Anterior cingulate cortex (tissue), 58 donors: ENCODE measurements at regions not wholly inside any gene's neighbourhood (a gene's known extent, or its start where the extent isn't known, plus 50 kb on each side); places are given as distances from the start of the nearest gene placed in this dataset.

ENCODE experiments used
- DNase-seq, 58 donors: peaks; one replicate each; lab custom pipeline; 2025; lab: John Stamatoyannopoulos, UW

DNA sequence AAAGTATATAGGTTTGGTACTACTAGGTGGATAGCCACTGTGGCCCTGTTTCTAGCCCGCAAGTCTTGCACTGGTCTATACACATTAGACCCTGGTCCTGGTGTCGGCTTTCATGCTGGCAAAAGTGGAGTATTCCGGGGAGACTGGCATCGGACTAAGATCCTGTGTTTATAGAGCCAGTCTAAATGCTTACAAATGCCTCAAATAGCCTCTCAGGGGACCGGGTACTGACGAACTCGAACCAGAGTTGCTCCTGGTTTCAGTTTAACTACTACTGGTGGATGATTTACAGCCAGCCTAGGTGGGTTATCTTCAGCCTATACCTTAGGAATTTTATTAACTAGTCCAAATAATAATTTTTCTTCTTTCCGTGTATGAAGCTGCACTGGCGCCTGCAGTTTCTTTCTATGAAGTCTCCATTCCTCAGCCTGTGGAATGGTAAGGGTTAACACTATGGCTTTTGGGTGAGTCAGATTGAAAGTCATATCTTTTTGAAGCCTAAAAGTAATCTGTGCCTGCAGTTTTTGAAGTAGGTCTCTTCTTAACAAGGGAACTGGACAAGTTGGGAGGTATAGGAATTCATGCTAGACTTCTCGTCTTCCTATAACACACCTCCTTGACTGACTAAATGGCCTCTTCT, 51.3 kb downstream of the OR10H4 start:
- DNase-seq, result no peak

DNA sequence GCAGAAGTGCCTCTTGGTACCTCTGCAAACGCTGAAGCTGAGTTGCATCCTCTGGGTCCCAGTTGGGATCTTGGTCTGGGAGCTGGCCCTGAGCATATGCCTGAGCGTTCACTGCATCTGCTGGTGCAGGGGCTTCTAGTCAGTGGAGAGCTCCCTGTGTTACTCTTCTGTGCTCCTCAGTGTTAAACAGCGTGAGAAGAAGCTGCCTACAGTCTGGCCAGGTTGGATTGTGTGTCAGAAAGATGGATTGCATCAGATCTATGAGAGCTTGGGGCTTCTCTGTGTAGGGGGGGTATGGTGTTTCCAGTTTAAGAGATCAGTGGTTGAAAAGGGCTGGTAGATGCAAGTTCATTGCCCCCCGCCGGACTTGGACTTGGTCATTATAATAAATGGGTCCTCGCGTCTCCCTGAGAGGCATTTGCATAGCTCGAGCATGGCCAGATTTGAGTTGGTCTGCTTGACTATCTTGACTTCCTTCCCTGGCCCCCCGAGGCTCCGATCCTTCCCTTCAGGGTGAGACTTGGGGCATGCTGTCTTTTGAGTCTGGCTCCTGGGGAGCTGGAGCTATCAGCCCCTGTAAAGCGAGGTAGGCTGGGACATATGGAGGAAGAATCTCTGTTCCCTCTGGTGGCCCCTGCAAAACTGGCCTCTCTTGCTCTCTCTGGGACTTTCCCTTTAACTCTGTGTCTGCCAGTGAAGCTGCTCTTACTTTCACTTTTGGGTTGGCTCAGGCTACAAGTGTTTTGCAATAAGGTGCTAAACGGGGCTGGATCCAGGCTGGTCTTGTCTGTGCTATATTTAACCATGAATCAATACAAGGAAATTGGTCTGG, 52.9 kb downstream of the OR10H4 start:
- peak in 1 of 58 donors; percentile 4 for DNase-seq

DNA sequence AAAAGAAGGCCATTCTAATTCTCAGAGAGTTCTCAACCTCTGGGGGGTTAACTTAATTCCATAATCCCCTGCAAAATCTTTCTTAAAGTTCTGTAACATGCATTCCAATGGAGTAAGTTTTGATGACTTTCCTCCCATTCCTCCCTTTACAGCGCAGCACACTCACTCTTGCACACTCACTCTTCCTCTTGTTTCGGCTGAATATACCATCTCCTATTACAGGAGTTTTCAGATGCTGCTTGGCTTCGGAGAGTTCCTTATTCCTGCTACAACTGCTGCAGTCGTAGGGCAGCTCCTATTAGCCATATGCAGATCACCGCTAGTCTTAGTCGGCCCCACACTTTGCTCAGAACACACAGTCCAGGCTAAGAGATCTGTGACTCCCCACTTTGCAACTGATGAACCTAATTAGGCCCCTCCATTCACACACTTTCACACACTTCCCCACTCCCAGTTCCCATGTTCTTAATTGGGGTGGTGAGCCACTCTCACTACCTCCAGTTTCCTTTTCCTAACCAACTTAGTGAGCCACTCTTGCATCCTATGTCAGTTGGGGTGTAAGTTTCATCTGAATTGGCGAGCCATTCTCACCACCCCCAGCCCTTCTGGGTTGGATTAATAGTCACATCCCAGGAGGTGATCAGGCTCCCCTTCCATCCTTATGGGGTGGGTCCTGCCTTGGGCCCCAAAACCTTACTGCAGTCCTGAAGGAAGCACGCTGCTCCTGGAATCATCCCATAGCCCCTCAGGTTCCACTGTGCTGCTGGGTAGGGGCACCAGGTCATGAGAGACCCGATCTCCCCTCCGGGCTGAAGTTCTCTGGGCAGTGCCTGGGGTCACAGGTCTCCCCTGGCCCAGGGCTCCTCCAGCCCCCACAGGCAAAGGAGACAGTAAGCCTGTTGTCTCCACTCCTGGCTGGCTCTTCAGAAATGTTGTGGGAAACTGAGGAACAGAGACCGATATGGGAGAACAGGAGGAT, 53.9 kb downstream of the OR10H4 start:
- DNase-seq, result no peak

DNA sequence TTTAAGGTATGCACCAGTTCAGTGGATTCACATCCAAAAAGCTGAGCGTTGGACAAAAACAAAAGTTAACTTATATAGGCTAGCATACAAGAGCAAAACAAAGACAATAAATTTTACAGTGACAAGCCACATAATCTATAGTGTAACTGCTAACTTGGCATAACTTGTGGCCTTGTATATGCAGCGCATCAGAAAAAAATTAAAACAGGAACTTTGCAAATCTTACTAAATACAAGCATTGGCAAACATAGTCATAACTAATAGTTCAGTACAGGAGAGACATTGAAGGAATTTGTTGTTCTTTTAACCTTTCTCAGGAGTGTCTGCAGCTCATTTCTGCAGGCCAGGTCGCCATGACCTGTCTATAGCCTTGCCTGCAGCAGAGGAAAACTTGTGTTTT, 54.6 kb downstream of the OR10H4 start:
- no peak for DNase-seq

DNA sequence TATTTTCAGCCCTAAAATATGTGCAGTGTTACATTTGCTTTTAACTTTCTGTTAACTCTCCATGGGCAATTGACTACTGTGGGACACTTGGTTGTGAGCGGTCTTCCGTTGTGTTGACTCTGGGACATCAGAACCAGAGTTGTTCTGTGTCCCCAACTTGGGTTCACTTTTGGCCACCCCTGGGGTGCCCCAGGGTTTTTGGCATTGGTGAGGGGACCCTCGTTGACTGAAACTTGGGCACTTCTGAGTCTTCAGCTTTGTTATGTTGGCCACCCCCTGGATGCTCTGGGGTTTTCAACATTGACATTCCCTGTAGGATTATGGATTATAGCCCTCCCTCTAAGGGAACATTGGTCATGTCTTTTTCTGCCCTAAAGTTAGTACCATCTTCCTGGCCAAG, 57.1 kb downstream of the OR10H4 start:
- DNase-seq, result no peak

DNA sequence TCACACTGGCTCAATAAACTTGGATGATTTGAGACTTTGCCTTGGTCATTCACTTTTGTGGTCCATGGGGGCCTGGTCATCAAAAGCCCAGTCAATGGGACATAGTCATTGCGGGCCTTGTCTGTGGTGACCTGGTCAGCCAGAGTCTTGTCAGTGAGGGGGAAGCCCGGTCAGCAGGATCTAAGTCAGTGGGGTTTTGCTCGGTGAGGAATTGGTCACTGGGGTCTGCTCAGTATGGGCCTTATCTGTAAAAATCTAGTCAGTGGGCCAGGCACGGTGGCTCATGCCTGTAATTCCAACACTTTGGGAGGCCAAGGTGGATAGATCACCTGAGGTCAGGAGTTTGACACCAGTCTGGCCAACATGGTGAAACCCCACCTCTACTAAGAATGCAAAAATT, 63.7 kb upstream of the TPM4 start:
- no peak for DNase-seq

DNA sequence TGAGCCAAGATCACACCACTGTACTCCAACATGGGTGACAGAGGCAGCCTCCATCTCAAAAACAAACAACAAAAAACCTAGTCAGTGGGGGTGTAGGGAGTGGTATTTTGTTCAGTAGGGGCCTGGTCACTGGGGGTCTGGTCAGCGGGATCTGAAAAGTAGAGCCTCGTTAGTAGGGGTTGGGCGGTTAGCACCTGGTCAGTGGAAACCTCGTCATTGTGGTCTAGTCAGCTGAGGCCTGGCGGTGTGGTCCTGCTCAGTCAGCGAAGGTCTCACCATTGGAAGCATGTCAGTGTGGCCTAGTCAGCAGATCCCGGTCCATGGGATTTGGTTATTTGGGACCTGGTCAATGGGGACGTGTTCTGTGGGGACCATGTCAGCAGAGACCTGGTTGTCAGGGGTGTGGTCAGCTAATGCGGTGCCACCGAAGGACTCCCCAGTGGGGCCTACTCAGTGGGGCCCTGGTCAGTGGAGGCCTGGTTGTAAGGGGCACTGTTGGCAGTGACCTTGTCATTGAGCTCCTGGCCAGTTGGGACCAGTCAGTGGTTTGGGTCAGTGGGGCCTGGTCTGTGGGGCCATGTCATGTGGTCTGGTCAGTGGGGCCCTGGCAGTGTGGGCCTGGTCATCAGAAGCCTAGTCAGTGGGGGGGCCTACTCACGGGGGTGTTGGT, 63.0 kb upstream of the TPM4 start:
- DNase-seq, result no peak

DNA sequence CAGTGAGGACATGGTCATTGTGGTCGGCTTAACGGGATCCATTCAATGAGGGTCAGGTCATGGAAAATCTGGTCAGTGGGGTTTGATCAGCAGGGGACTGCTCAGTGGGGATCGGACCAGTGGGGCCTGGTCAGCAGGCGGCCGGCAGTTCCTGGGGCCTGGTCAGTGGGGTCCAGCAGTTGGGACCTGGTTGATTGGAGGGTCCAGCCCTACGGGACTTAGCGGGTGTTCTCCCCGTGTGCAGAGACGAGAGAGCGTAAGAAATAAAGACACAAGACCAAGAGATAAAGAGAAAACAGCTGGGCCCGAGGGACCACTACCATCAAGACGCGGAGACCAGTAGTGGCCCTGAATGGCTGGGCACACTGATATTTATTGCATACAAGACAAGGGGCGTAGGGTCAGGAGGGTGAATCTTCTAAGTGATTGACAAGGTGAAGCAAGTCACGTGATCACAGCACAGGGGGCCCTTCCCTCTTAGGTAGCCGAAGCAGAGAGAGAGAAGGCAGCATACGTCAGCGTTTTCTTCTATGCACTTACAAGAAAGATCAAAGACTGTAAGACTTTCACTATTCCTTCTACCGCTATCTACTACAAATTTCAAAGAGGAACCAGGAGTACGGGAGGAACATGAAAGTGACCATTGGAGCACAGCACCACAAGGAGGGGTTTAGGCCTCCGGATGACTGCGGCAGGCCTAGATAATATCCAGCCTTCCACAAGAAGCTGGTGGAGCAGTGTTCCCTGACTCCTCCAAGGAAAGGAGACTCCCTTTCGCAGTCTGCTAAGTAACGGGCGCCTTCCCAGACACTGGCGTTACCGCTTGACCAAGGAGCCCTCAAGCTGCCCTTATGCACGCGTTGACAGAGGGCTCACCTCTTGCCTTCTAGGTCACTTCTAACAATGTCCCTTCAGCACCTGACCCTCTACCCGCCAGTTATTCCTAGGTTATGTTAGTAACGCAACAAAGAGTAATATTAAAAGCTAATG, 62.1 kb upstream of the TPM4 start:
- DNase-seq, result no peak

DNA sequence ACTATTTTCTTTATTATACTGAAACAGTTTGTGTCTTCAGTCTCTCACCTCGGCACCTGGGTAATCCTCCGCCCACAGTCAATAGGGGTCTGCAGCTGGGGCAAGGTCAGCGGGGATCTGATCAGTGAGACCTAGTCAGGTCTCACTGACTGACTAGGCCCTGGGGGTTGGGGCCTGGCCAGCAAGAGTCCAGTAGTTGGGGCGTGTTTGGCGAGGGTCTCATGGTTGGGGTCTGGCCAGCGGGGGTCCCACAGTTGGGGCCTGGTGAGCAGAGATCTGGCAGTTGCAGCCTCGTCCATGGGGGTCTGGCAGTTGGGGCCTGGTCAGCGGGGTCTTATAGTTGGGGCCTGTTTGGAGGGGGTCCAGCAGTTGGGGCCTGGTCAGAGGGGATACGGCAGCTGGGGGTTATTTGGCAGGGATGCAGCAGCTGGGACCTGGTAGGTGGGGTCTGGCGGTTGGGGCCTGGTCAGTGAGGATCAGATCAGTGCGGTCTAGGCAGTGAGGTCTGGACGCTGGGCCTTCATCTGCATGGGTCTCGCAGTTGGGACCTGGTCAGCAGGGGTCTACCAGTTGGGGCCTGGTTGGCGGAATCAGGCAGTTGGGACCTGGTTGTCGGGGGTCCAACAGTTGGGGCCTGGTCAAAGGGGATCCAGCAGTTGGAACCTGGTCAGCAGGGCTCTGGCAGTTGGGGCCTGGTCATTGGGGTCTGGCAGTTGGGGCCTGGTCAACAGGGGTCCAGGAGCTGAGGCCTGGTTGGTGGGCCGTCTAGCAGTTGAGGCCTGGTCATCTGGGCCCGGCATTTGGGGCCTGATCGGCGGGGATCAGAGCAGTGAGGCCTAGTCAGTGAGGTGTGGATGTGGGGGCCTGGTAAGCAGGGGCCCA, 61.1 kb upstream of the TPM4 start:
- DNase-seq, result no peak

DNA sequence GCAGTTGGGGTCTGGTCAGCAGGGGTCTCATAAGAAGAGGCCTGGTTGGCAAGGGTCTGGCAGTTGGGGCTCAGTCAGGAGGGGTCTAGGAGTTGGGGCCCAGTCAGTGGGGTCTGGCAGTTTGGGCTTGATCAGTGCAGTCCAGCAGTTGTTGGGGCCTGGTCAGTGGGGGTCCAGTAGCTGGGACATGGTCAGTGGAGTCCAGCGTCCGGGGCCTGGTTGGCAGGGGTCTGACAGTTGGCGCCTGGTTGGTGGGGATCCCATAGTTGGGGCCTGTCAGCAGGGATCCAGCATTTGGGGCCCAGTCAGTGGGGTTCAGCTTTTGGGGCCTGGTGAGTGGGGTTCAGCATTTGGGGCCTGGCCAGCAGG, 60.5 kb upstream of the TPM4 start:
- no peak for DNase-seq

DNA sequence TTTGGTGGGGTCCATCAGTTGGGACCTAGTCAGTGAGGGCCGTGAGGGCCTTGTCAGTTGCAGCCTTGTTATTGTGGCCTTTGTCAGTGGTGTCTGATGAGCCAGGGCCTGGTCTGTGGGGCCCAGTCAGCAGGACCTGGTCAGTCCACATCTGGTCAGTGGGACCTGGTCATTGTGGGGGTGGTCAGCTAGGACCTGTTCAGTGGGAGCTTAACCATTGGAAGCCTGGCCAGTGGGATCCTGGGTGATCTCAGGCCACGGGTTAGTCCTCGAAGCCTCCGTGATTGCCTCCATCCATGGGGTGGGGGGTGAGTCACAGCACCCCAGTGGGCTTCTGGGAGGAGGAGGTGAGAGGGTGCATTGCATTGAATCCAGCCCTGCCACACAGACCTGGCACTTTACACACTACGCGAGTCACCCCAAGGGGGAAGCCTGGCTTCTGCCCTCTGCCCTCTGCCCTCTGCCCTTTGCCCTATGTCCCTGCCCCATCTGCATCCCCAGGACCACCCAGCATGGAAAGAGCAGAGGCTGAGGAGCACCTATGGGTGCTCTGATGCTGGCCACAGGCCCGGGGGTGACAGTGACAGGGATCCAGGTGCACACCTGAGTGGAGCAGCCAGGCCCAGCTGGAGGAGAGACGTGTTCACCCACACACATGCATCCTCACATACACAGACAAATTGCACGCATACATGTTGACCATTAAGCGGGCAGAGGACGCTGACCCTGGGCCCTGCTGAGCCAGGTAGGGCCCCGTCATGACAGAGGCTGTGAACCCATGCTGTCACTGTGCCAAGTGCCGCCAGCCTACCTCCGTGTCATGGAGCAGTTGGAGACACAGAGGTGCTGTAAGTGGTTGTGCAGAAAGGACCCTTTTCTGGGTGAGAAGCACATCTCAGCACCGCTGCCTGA, 59.8 kb upstream of the TPM4 start:
- no peak for DNase-seq

DNA sequence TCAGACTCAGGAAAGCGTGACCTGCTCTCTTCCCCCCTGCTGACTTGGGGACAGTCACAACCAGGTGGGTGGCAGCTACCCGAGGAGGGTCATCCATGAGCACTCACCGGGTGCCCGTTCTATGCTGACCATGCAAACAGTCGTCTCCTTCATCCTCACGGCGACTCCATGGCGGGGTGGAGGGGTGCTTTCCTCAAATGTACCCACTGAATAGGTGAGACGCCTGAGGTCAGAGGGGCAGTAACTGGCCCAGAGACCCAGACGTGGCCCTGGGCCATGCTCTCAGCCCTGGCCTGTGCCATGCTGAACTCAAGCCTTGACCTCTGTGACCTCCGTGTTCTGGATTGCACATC, 59.2 kb upstream of the TPM4 start:
- no peak for DNase-seq

DNA sequence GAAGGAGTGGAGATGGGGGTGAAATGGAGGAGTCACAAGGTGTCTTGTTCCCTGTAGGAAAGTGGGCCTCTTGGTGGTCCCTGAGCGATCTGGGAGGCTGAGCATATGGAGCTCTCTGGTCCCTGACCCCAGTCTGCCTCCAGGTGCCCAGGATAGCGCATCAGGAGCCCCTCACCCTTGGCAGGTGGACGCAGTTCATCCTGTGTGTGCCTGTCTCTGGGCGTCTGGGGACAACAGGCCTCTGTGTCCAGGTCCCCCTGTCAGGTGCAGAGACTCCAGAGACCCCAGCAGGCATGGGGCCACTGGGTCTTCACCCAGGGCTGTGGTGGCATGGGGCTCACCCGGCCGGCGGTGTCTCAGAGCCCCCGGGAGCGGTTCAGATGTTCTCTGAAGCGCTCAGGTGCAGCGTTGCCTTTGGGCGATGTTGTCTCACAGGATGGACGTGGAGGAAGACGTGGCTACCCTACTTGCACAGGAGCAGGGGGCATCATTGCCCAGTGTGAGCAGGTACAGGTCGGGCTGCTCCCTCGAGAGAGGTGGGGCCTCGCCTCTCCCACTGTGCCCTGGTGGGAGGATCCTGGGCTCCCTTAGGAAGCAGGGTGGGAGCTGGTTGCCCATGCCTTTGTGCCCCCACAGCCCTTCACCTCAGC, 58.1 kb upstream of the TPM4 start:
- no peak for DNase-seq

DNA sequence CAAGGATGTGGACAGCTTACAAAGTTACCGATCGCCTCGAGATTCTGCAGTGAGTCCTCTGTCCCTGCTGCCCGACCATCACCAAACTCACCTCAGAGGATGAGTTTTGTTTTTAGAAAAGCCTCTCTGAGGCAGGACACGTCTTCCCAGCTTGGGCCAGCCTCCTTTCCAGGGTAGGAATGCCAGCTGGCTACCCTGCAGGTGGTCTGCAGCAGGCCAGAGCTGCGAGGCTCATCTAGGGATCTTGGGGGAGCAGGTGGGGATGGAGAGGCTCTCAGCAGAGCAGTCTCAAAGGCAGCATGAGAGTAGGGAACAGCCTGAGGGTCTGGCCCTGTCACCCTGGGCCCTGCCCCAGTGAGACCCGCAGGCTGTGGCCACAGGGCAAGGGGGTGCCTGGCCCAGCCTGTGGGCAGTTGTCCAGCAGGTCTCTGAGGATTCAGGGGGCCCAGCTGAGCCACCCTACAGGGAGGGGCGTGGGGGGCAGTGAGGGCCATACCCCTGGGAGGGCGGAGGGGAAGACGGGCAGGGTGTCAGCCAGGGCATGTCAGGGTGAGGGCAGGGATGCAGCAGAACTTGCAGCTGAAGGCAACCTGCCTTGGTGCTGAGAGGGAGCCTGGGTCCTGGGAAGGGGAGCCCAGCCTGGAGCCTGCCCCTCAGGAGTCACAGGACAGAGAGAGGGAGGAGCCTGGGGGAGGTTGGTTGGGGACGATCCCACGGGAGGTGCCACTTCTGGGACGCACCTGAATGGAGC, 57.3 kb upstream of the TPM4 start:
- DNase-seq, result no peak

DNA sequence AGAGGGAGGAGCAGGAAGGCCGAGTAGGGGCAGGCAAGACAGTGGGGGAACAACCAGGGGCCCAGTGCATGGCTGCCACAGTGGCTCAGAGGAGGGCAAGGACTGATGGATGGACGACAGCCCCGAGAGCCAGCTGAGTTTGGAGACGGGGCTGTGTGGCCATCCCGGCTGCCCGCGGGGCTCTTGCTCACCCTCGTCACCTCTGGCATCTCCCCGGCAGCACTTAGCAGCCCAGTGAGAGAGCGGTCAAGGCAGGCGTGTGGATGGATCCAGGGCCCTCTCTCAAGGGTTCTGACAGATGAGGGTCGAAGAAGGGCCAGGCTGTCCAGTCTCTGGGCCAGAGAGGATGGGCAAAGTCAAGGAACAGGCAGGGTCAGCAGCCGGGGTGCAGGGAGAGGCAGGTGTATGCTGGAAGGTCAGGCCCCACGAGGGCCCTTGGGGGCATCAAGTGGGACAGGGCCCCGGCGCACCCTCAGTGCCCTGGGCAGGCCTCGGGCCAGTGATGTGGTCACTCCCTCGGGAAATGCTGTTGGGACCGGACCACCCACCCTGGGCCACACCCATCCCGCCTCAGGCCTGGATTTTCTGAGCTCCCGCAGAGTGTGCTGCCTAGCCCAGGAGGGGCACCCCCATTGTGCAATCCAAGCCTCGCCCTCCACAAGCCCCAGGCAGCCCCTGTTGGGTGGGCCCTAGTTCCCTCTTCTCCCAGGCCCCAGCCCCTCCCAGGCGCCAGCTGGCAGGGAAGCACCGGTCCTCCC, 56.4 kb upstream of the TPM4 start:
- DNase-seq, result no peak
